ENCODE measurements at regions not wholly inside any gene's neighbourhood (a gene's known extent, or its start where the extent isn't known, plus 50 kb on each side); places are given as distances from the start of the nearest gene placed in this dataset.

GRCh38 chr9:1434811-1435210 is 384.7 kb downstream of the DMRT2 start:
- H3K4me2 ChIP-seq (ENCODE audit: insufficient read depth, low read length): no peak overlapping the region
- ChIA-PET POLR2A (no interaction called here), CTCF (no interaction called here)
- no peaks in the 10 kb centered on the region for H3K79me2 ChIP-seq (ENCODE audit: control insufficient read depth, insufficient read depth, low read length)
- no peak overlapping the region for H3K4me3 ChIP-seq (replicated peaks in 1 of 3; ENCODE audit: insufficient read depth in 1 of 3, low read depth in 1 of 3, low read length in 3 of 3)
- no peak for FAIRE-seq
- H4K20me1 ChIP-seq (replicated peaks; ENCODE audit: control insufficient read depth, extremely low read depth, insufficient read depth, low read length): no peaks in the 10 kb centered on the region
- DNase-seq (ENCODE audit: low read depth, low spot score): no peak
- H3K27ac ChIP-seq (ENCODE audit: insufficient read depth, low read depth, low read length): no peak overlapping the region
- no TSS peak for BruUV-seq (replicated peaks)
- no peaks in the 10 kb centered on the region for H3K27me3 ChIP-seq (ENCODE audit: control insufficient read depth in 2 of 2, insufficient read depth in 2 of 2, low read length in 2 of 2)
- TF ChIP-seq, protein P1, sequence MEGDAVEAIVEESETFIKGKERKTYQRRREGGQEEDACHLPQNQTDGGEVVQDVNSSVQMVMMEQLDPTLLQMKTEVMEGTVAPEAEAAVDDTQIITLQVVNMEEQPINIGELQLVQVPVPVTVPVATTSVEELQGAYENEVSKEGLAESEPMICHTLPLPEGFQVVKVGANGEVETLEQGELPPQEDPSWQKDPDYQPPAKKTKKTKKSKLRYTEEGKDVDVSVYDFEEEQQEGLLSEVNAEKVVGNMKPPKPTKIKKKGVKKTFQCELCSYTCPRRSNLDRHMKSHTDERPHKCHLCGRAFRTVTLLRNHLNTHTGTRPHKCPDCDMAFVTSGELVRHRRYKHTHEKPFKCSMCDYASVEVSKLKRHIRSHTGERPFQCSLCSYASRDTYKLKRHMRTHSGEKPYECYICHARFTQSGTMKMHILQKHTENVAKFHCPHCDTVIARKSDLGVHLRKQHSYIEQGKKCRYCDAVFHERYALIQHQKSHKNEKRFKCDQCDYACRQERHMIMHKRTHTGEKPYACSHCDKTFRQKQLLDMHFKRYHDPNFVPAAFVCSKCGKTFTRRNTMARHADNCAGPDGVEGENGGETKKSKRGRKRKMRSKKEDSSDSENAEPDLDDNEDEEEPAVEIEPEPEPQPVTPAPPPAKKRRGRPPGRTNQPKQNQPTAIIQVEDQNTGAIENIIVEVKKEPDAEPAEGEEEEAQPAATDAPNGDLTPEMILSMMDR (IDR thresholded peaks at IDR 0.05; ENCODE audit: extremely low read depth in 1 of 2, insufficient read depth in 1 of 2, low read depth in 1 of 2, low read length in 2 of 2): no peak
- TF ChIP-seq POLR2A (IDR thresholded peaks at IDR 0.05; ENCODE audit: low read depth, low read length): no peak
- TF ChIP-seq JUN (IDR thresholded peaks at IDR 0.05; ENCODE audit: borderline replicate concordance, insufficient read depth, insufficient read length, low read depth): no peak
- TF ChIP-seq GATA2 (IDR thresholded peaks at IDR 0.05; ENCODE audit: insufficient read depth, insufficient read length, low read depth, low read length): no peak
- TF ChIP-seq EZH2 (IDR thresholded peaks at IDR 0.05; ENCODE audit: borderline replicate concordance, low read depth, low read length, severe bottlenecking): no peak
- no peaks in the 10 kb centered on the region for H3K4me1 ChIP-seq (ENCODE audit: control insufficient read depth, extremely low read depth, insufficient read depth, low read length)
- dilution Hi-C loops (cut with MboI; ENCODE audit: extremely low pct_ligation_motif_present, low sequenced_read_pairs) (no loop called here), intact Hi-C loops (cut with micrococcal nuclease) (no loop called here)
- no peak overlapping the region for H2AFZ ChIP-seq (ENCODE audit: low read depth, low read length)
- H3K36me3 ChIP-seq (ENCODE audit: control insufficient read depth in 2 of 2, extremely low read depth in 1 of 2, insufficient read depth in 2 of 2, low read length in 2 of 2): no peaks in the 10 kb centered on the region
- H3K9me1 ChIP-seq (replicated peaks; ENCODE audit: control insufficient read depth, extremely low read depth, insufficient read depth, low read length): no peaks in the 10 kb centered on the region
- H3K9ac ChIP-seq (replicated peaks; ENCODE audit: extremely low read depth, insufficient read depth, low read length): no peak overlapping the region
- H3K9me3 ChIP-seq (replicated peaks; ENCODE audit: control insufficient read depth, insufficient read depth, low read length): peaks cover 2% of the 10 kb centered on the region

DNA sequence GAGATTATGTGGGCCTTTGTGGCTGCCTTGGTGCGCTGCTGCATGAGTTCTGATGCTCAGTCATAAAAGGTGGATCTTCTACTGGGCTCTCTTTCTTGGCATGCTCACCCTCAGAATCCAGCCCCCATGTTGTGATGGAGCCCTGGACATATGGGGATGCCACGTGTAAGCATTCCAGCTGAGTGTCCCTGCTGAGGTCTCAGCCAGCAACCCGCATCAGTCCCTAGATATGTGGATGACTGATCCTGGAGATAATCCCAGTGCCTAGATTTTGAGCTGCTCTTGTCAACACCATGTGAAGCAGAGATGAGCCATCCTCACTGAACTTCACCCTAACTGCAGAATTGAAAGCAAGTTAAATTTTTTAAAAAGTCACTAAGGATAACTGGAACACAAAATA is 390.1 kb downstream of the DMRT2 start:
- no TSS peak for BruUV-seq (replicated peaks)
- CTCF ChIA-PET: no interaction called here
- DNase-seq (ENCODE audit: low read depth, low spot score) (no peak), FAIRE-seq (no peak)
- Histone ChIP-seq H2AFZ (ENCODE audit: low read depth, low read length) (no peak overlapping the region), H4K20me1 (replicated peaks; ENCODE audit: control insufficient read depth, extremely low read depth, insufficient read depth, low read length) (no peaks in the 10 kb centered on the region), H3K4me3 (replicated peaks in 1 of 3; ENCODE audit: insufficient read depth in 1 of 3, low read depth in 1 of 3, low read length in 3 of 3) (no peak overlapping the region), H3K4me2 (ENCODE audit: insufficient read depth, low read length) (no peak overlapping the region), H3K4me1 (ENCODE audit: control insufficient read depth, extremely low read depth, insufficient read depth, low read length) (no peaks in the 10 kb centered on the region), H3K27ac (ENCODE audit: insufficient read depth, low read depth, low read length) (no peak overlapping the region), H3K9me3 (replicated peaks; ENCODE audit: control insufficient read depth, insufficient read depth, low read length) (peaks cover 2% of the 10 kb centered on the region), H3K79me2 (ENCODE audit: control insufficient read depth, insufficient read depth, low read length) (no peaks in the 10 kb centered on the region), H3K36me3 (ENCODE audit: control insufficient read depth in 2 of 2, extremely low read depth in 1 of 2, insufficient read depth in 2 of 2, low read length in 2 of 2) (no peaks in the 10 kb centered on the region), H3K9ac (replicated peaks; ENCODE audit: extremely low read depth, insufficient read depth, low read length) (no peak overlapping the region), H3K9me1 (replicated peaks; ENCODE audit: control insufficient read depth, extremely low read depth, insufficient read depth, low read length) (no peaks in the 10 kb centered on the region), H3K27me3 (ENCODE audit: control insufficient read depth in 2 of 2, insufficient read depth in 2 of 2, low read length in 2 of 2) (no peaks in the 10 kb centered on the region)
- intact Hi-C loops (cut with micrococcal nuclease): no loop called here
- dilution Hi-C loops (cut with MboI; ENCODE audit: extremely low pct_ligation_motif_present, low sequenced_read_pairs): no loop called here
- TF ChIP-seq EZH2 (IDR thresholded peaks at IDR 0.05; ENCODE audit: borderline replicate concordance, low read depth, low read length, severe bottlenecking) (no peak), JUN (IDR thresholded peaks at IDR 0.05; ENCODE audit: borderline replicate concordance, insufficient read depth, insufficient read length, low read depth) (no peak), POLR2A (IDR thresholded peaks at IDR 0.05; ENCODE audit: low read depth, low read length) (no peak), GATA2 (IDR thresholded peaks at IDR 0.05; ENCODE audit: insufficient read depth, insufficient read length, low read depth, low read length) (no peak), FOS (IDR thresholded peaks at IDR 0.05; ENCODE audit: borderline replicate concordance, insufficient read depth, low read length) (no peak), MYC (IDR thresholded peaks at IDR 0.05; ENCODE audit: low read depth, low read length) (no peak), POLR2AphosphoS5 (IDR thresholded peaks at IDR 0.05; ENCODE audit: insufficient read depth, low read depth, low read length) (no peak)
- TF ChIP-seq, protein P1 (IDR thresholded peaks at IDR 0.05; ENCODE audit: extremely low read depth in 1 of 2, insufficient read depth in 1 of 2, low read depth in 1 of 2, low read length in 2 of 2): no peak
- TF ChIP-seq, protein P2, sequence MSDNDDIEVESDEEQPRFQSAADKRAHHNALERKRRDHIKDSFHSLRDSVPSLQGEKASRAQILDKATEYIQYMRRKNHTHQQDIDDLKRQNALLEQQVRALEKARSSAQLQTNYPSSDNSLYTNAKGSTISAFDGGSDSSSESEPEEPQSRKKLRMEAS (IDR thresholded peaks at IDR 0.05; ENCODE audit: insufficient read depth, insufficient read length): no peak
- POLR2A ChIA-PET: no interaction called here

Data from endothelial cell of umbilical vein (primary cell).